Esophagus squamous epithelium (tissue), 4 donors: ENCODE measurements at regions not wholly inside any gene's neighbourhood (a gene's known extent, or its start where the extent isn't known, plus 50 kb on each side); places are given as distances from the start of the nearest gene placed in this dataset.

ENCODE experiments used
- POLR2A ChIP-seq, 4 donors: fragments of 450-650 bp; IDR thresholded peaks; one replicate each; pipeline ENCODE4 v1.6.1; 2017; ENCODE audit warnings: antibody characterized with exemption in 4 of 4, mild to moderate bottlenecking in 4 of 4, moderate library complexity in 3 of 4
- TF ChIP-seq, protein P1 (sequence below), 6 experiments: fragments of 450-650 bp in 4 of 6; fragments of 200-600 bp in 2 of 6; sonication (generic) in 2 of 6; IDR thresholded peaks; one replicate each; pipeline ENCODE4 v1.5.1; 2016 to 2019; ENCODE audit warnings: antibody characterized with exemption in 6 of 6, mild to moderate bottlenecking in 4 of 6, moderate library complexity in 4 of 6

GRCh38 chr1:177884479-177885021, 85.3 kb downstream of the SEC16B start:
- TF ChIP-seq, protein P1, sequence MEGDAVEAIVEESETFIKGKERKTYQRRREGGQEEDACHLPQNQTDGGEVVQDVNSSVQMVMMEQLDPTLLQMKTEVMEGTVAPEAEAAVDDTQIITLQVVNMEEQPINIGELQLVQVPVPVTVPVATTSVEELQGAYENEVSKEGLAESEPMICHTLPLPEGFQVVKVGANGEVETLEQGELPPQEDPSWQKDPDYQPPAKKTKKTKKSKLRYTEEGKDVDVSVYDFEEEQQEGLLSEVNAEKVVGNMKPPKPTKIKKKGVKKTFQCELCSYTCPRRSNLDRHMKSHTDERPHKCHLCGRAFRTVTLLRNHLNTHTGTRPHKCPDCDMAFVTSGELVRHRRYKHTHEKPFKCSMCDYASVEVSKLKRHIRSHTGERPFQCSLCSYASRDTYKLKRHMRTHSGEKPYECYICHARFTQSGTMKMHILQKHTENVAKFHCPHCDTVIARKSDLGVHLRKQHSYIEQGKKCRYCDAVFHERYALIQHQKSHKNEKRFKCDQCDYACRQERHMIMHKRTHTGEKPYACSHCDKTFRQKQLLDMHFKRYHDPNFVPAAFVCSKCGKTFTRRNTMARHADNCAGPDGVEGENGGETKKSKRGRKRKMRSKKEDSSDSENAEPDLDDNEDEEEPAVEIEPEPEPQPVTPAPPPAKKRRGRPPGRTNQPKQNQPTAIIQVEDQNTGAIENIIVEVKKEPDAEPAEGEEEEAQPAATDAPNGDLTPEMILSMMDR (IDR thresholded peaks at IDR 0.05) = no peak
- no peak for TF ChIP-seq POLR2A (IDR thresholded peaks at IDR 0.05)
